Cardiac muscle cell (in vitro differentiated cells and primary cell): ENCODE measurements at regions not wholly inside any gene's neighbourhood (a gene's known extent, or its start where the extent isn't known, plus 50 kb on each side); places are given as distances from the start of the nearest gene placed in this dataset.

Source experiments
- DNase-seq, 2 donors: peaks; one replicate each; pipeline versions ENCODE4 v3.0.0 to v3.0.0-alpha.2; 2010 to 2017; ENCODE audit warnings: low read depth in 1 of 2, low spot score in 1 of 2
- H3K27ac ChIP-seq: fragments of 200-600 bp; sonication (generic); 2 replicates; pipeline ENCODE4 v1.5.1; 2016
- H3K27me3 ChIP-seq: fragments of 200-600 bp; sonication (generic); 2 replicates; pipeline ENCODE4 v1.6.0; 2016; ENCODE audit warnings: control low read depth
- H3K36me3 ChIP-seq: fragments of 200-600 bp; sonication (generic); 2 replicates; pipeline ENCODE4 v1.5.1; 2016; ENCODE audit warnings: control low read depth
- H3K4me1 ChIP-seq: fragments of 200-600 bp; sonication (generic); 2 replicates; pipeline ENCODE4 v1.8.1; 2017; ENCODE audit warnings: low read depth, mild to moderate bottlenecking, mixed run types
- H3K4me3 ChIP-seq: fragments of 200-600 bp; sonication (generic); 2 replicates; pipeline ENCODE4 v1.5.1; 2016; ENCODE audit warnings: mild to moderate bottlenecking
- H3K9me3 ChIP-seq: fragments of 200-600 bp; sonication (generic); 2 replicates; pipeline ENCODE4 v1.5.1; 2017; ENCODE audit warnings: low read depth, mild to moderate bottlenecking, control low read depth
- TF ChIP-seq, protein P1 (sequence below): IDR thresholded peaks from 2 replicates; pipeline ENCODE4 v1.5.1; 2012; ENCODE audit warnings: low read depth, mild to moderate bottlenecking, low read length

DNA sequence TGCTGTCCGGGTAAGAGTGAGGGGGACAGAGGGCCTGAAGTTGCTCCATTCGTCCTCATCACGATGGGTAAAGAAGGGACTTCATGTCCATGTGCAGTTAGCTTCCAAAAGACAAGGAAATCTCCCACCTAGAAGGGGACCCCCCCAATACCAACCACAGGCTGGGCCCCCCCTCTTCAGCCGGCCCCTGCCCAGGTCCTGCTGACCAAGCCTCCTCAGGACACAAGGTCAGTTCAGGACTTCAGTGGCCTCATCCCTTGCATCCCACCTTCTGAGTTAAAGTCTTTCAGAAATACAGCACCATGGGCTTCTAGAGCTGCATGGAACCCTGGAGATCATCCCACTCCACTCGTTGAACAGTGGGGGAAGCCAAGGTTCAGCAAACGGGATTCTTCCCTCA, 115.4 kb upstream of the ERG start:
- H3K4me1 ChIP-seq: no peaks in the 10 kb centered on the region
- no peaks in the 10 kb centered on the region for H3K36me3 ChIP-seq
- no peaks in the 10 kb centered on the region for H3K9me3 ChIP-seq
- TF ChIP-seq, protein P1, sequence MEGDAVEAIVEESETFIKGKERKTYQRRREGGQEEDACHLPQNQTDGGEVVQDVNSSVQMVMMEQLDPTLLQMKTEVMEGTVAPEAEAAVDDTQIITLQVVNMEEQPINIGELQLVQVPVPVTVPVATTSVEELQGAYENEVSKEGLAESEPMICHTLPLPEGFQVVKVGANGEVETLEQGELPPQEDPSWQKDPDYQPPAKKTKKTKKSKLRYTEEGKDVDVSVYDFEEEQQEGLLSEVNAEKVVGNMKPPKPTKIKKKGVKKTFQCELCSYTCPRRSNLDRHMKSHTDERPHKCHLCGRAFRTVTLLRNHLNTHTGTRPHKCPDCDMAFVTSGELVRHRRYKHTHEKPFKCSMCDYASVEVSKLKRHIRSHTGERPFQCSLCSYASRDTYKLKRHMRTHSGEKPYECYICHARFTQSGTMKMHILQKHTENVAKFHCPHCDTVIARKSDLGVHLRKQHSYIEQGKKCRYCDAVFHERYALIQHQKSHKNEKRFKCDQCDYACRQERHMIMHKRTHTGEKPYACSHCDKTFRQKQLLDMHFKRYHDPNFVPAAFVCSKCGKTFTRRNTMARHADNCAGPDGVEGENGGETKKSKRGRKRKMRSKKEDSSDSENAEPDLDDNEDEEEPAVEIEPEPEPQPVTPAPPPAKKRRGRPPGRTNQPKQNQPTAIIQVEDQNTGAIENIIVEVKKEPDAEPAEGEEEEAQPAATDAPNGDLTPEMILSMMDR: no peak
- no peak for DNase-seq
- no peak overlapping the region for H3K4me3 ChIP-seq
- no peaks in the 10 kb centered on the region for H3K27me3 ChIP-seq
- no peak overlapping the region for H3K27ac ChIP-seq

DNA sequence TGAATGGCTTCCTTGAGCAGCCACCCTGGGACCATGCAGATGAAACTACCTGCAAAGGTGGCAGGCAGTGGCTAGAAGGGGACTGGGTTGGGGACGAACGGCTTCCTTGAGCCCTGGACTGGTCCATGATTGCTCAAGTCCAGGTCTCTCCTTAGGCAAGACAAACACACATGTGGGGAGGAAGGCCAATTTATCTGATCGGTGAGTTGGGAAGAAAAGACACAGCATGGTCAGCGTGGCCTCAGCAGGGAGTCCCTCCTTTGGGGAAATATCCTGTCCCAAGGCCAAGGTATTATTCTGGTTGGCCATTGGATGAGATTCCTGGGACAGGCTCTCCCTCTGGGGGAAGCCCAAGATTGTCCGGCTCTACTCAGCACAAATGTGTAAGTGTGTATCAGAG, 116.3 kb upstream of the ERG start:
- Histone ChIP-seq H3K4me1 (no peaks in the 10 kb centered on the region), H3K27me3 (no peaks in the 10 kb centered on the region), H3K4me3 (no peak overlapping the region), H3K27ac (no peak overlapping the region), H3K9me3 (no peaks in the 10 kb centered on the region), H3K36me3 (no peaks in the 10 kb centered on the region)
- no peak for DNase-seq
- TF ChIP-seq, protein P1: no peak

DNA sequence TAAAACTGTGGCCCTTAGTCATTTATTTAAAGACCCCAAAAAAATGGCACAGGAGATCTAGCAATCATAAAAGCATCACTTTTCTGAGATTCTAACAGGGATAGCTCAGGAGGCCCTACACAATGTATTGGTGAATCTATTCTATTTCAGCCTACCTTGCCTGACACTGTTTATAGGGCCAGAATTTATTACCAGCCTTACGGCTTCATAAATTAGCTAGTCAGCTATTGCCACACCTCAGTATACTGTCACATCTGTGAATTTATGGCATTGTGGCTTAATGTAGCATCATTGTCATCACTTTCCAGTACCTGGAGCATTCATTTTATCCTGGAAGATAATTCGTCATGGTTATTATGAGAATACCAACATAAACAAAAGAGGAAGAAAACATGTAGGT, 121.2 kb upstream of the ERG start:
- no peaks in the 10 kb centered on the region for H3K9me3 ChIP-seq
- no peaks in the 10 kb centered on the region for H3K4me1 ChIP-seq
- H3K27ac ChIP-seq: no peak overlapping the region
- H3K27me3 ChIP-seq: no peaks in the 10 kb centered on the region
- DNase-seq: no peak
- H3K36me3 ChIP-seq: no peaks in the 10 kb centered on the region
- H3K4me3 ChIP-seq: no peak overlapping the region
- TF ChIP-seq, protein P1: no peak

DNA sequence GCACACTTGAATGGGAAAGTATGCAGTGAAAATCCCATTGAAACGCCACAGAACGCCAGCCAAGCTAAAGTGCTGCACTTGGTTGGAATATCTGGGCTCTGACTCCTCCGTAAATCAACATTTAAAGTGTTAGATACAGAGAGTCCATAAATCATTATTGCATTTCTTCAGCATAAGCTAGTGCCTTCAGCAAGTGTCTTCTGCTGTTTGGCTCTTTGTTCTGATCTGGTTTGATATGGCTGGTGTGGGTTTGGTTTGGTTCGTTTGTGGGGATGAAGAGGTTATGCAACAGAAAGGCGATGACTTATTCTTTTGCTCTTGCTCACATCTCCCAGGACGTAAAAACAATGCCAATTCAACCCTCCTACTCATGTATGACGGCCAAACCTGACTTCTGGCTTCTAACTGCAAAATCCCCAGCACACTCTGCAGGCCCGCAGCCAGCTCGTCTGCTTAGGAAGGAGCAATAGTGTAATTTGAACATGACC, 121.8 kb upstream of the ERG start:
- H3K27me3 ChIP-seq: no peaks in the 10 kb centered on the region
- H3K27ac ChIP-seq: no peak overlapping the region
- no peaks in the 10 kb centered on the region for H3K9me3 ChIP-seq
- no peaks in the 10 kb centered on the region for H3K4me1 ChIP-seq
- DNase-seq: peak in 1 of 2 donors; percentile 91
- H3K36me3 ChIP-seq: no peaks in the 10 kb centered on the region
- no peak overlapping the region for H3K4me3 ChIP-seq
- TF ChIP-seq, protein P1: no peak

DNA sequence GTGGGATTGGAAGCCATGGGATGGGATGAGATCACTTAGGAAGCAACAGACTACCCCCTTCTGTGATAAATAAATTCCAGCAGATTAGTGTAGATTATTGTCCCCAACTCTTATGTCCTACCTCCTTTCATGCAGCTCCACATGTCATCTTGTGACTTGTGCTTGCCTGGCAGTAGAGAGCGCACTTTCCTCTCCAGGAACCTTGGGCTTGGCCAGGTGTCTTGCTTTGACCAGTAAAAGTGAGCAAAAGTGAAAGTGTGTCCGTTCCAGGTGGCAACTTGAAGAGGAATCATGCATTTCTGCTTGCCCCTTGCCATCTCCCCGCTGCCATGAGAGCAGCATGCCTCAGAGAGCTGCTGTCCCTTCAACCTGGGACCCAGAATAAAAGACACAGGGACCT, 122.9 kb upstream of the ERG start:
- no peaks in the 10 kb centered on the region for H3K27me3 ChIP-seq
- H3K27ac ChIP-seq: no peak overlapping the region
- DNase-seq: no peak
- no peak overlapping the region for H3K4me3 ChIP-seq
- no peaks in the 10 kb centered on the region for H3K4me1 ChIP-seq
- no peaks in the 10 kb centered on the region for H3K9me3 ChIP-seq
- no peaks in the 10 kb centered on the region for H3K36me3 ChIP-seq
- TF ChIP-seq, protein P1: no peak
